ENCODE measurements at regions not wholly inside any gene's neighbourhood (a gene's known extent, or its start where the extent isn't known, plus 50 kb on each side); places are given as distances from the start of the nearest gene placed in this dataset.
"Not testable (repeated sequence)": the region's sequence is repeated elsewhere in the genome, so short reads cannot be mapped to it uniquely, and the experiment has no call there.

DNA sequence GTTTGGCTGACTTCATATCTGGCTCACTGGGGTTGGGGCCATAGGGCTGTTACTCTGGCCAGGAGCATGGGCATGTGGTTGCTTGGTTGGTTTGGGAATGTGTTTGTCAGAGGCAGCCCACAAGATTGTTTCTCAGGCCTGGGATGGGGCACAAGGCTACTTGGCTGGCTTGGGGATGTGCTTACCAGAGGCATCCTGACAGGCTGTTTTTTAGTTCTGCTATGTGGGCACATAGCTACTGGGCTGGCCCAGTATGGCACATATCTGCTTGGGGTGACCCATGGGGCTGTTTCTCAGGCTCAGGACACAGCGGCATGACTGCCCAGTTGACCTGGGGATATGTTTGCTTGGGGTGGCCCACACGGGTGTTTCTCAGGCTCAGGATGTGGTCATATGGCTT lies 94.6 kb upstream of the PGR start:
- Mint-ChIP-seq H3K9me3 (peaks cover 49% of the 10 kb centered on the region), H3K4me1 (ENCODE audit: low read depth) (no peaks in the 10 kb centered on the region), H3K27me3 (ENCODE audit: low read depth) (no peaks in the 10 kb centered on the region)

DNA sequence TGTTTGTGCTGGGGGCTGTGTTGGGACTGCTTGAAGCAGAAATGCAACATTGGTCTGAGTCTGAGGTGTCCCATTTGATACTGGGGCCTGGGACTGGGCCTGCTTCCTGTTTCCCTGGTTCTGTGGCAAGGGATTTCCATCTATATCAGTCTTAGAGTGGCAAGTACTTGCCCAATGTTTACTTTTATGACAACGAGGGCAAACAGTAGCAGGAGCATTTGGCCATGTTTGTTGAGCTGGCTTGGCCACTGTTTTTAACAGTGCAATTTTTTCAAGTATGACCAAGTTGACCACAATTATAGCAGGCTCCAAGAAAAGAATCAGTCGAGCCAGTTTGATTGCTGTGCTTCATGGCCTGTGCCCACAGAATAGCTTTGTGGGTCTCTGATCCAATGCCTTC lies 88.5 kb upstream of the PGR start:
- H3K36me3 Mint-ChIP-seq (ENCODE audit: low read depth); DNase-seq (ENCODE audit: low spot score); H3K27ac Mint-ChIP-seq; H3K4me3 Mint-ChIP-seq; H3K4me1 Mint-ChIP-seq (ENCODE audit: low read depth); H3K27me3 Mint-ChIP-seq (ENCODE audit: low read depth): not testable (repeated sequence)
- peaks cover 37% of the 10 kb centered on the region for H3K9me3 Mint-ChIP-seq

More for the DNA sequence above, 94.6 kb upstream of the PGR start:
- no peak overlapping the region for H3K27ac Mint-ChIP-seq
- no peak for DNase-seq (ENCODE audit: low spot score)
- H3K36me3 Mint-ChIP-seq (ENCODE audit: low read depth) = no peaks in the 10 kb centered on the region
- H3K4me3 Mint-ChIP-seq = no peak overlapping the region

DNA sequence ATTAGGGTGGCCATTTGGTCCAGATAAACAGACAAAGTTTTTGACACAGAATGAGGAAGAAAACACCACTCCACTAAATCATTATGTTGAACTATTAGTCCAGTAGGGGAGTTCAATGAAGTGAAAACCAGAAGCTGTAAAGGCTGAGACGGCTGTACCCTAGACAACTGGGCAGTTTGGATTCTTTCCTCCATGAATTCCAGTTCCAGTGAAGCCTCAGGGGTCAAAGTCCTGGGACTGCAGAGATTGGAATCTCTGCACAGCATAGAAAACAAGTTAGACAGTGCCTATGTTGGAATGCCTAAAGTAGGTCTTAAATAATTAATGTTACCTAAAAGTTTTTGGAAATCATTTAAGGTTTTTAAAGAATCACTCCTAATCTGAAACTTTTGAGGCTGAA lies 86.5 kb upstream of the PGR start:
- H3K27me3 Mint-ChIP-seq (ENCODE audit: low read depth); DNase-seq (ENCODE audit: low spot score); H3K36me3 Mint-ChIP-seq (ENCODE audit: low read depth); H3K4me3 Mint-ChIP-seq; H3K4me1 Mint-ChIP-seq (ENCODE audit: low read depth); H3K27ac Mint-ChIP-seq: not testable (repeated sequence)
- H3K9me3 Mint-ChIP-seq = peaks cover 41% of the 10 kb centered on the region

DNA sequence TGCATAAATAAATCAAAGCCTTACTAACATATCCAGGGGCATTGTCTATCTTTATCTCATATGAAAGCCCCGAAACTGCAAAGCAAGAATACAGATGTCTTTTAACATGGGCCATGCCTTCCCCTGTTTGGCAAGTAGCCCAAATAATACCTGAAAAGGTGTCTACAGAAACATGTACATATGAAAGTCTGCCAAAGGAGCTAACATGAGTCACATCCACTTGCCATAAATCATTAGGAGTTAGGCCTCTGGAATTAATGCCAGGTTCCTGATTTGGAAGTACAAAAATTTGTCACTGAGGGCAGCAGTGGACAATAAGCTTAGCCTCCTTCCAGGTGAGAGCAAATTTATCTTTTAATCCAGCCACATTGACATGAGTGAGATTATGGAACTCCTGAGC lies 85.5 kb upstream of the PGR start:
- H3K4me3 Mint-ChIP-seq = no peak overlapping the region
- no peaks in the 10 kb centered on the region for H3K4me1 Mint-ChIP-seq (ENCODE audit: low read depth)
- H3K27me3 Mint-ChIP-seq (ENCODE audit: low read depth) = no peaks in the 10 kb centered on the region
- peaks cover 1% of the 10 kb centered on the region for H3K36me3 Mint-ChIP-seq (ENCODE audit: low read depth)
- H3K9me3 Mint-ChIP-seq = peaks cover 45% of the 10 kb centered on the region
- DNase-seq (ENCODE audit: low spot score) = no peak
- no peak overlapping the region for H3K27ac Mint-ChIP-seq

DNA sequence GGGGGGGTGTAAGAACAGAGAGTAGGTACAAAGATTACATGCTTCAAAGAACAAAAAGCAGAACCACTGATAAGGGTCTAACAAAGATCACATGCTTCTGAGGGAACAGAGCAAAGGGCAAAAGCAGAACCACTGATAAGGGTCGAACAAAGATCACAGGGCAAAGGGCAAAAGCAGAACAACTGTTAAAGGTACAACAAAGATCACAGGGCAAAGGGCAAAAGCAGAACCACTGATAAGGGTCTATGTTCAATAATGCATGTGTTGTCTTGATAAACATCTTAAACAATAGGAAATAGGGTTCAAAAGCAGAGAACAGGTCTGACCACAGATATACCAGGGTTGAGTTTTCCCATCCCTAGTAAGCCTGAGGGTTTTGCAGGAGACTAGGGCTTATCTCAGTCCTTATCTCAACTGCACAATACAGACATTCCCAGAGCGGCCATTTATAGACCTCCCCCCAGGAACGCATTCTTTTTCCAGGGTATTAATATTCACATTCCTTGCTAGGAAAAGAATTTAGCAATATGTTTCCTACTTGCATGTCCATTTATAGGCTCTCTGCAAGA lies 81.9 kb upstream of the PGR start:
- Mint-ChIP-seq H3K27ac (no peak overlapping the region), H3K4me3 (no peak overlapping the region), H3K9me3 (peaks cover 55% of the 10 kb centered on the region), H3K4me1 (ENCODE audit: low read depth) (no peaks in the 10 kb centered on the region), H3K27me3 (ENCODE audit: low read depth) (no peaks in the 10 kb centered on the region), H3K36me3 (ENCODE audit: low read depth) (no peaks in the 10 kb centered on the region)
- no peak for DNase-seq (ENCODE audit: low spot score)

DNA sequence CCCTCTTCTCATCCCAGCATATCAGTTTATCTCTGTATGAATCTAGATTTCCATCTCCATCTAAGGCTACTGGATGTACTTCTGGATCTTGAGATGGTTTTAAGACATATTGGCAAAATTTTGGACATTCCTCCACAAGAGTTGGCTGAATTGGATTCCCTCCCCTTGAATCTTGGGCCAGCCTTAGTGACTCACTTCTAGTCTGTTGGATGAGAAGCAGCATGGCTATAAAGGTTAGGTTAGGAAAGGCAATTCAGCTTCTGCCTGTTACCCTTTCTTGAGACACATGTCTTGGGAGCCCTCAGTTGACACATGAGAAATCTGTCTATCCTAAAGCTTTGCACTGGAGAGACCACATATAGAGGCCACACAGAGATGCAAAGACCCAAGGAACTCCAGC lies 73.0 kb upstream of the PGR start:
- H3K27ac Mint-ChIP-seq = no peak overlapping the region
- peaks cover 13% of the 10 kb centered on the region for H3K9me3 Mint-ChIP-seq
- H3K4me3 Mint-ChIP-seq = no peak overlapping the region
- H3K4me1 Mint-ChIP-seq (ENCODE audit: low read depth) = no peaks in the 10 kb centered on the region
- no peaks in the 10 kb centered on the region for H3K27me3 Mint-ChIP-seq (ENCODE audit: low read depth)
- H3K36me3 Mint-ChIP-seq (ENCODE audit: low read depth) = no peaks in the 10 kb centered on the region
- no peak for DNase-seq (ENCODE audit: low spot score)

DNA sequence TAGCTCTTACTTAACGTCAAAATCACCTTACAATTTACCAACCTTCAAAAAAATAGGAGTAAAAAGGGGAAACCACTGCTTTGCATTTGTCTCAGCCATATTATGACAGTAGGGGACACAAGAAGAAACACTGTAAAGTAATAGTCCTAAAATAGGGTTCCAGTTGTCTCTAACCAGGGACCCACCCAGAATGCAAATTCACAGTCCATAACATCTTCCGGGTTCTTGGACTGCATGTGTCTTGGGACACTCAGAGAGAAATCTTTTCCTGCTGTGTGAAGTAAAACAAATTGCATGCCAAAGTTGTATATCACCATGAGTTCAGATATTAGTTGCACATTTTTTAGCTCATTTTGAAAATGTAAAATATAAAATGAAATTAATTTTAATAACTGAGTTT lies 69.8 kb upstream of the PGR start:
- H3K36me3 Mint-ChIP-seq (ENCODE audit: low read depth) = no peaks in the 10 kb centered on the region
- no peak for DNase-seq (ENCODE audit: low spot score)
- H3K27ac Mint-ChIP-seq = no peak overlapping the region
- H3K9me3 Mint-ChIP-seq = no peaks in the 10 kb centered on the region
- H3K4me1 Mint-ChIP-seq (ENCODE audit: low read depth) = no peaks in the 10 kb centered on the region
- no peaks in the 10 kb centered on the region for H3K27me3 Mint-ChIP-seq (ENCODE audit: low read depth)
- H3K4me3 Mint-ChIP-seq = no peak overlapping the region

DNA sequence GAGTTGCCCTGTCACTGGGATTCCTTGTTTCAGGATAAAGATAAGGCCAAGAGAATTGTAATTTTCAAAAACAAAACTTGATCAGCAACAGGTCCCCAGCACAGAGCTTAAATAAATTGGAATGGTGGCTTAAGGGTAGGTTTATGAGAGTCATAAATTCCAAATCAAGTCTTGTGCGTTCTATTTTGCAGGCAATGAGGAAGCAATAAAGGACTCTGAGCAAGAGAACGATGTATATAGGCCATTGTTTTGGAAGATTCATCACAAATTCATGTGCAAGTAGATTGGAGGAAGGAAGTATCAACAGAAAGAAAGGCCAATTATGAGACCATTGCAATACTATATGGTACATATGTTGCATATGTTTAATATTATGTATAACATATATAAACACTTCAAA lies 65.7 kb upstream of the PGR start:
- H3K9me3 Mint-ChIP-seq = no peaks in the 10 kb centered on the region
- DNase-seq (ENCODE audit: low spot score) = no peak
- no peak overlapping the region for H3K27ac Mint-ChIP-seq
- H3K4me1 Mint-ChIP-seq (ENCODE audit: low read depth) = no peaks in the 10 kb centered on the region
- H3K27me3 Mint-ChIP-seq (ENCODE audit: low read depth) = no peaks in the 10 kb centered on the region
- no peak overlapping the region for H3K4me3 Mint-ChIP-seq
- H3K36me3 Mint-ChIP-seq (ENCODE audit: low read depth) = no peaks in the 10 kb centered on the region

DNA sequence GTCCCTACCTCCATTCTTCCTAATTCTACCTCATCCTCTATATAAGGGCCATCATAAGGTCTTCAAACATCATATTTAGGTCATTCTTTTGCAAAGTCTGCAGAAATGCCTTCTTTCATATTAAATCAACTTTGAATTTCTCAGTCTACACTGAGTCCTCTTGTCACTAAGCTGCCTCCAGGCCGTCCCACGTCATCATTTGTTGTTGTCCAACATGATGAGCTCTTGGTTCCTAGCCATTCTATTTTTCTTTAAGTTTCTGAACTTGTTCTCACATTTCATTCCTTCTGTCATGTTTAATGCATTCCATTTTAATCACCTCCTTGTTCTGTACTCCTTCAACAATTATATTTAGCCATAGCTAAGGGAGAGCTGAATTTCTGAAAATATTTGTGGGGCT lies 59.2 kb upstream of the PGR start:
- H3K27ac Mint-ChIP-seq = no peak overlapping the region
- H3K36me3 Mint-ChIP-seq (ENCODE audit: low read depth) = no peaks in the 10 kb centered on the region
- DNase-seq (ENCODE audit: low spot score) = no peak
- no peaks in the 10 kb centered on the region for H3K27me3 Mint-ChIP-seq (ENCODE audit: low read depth)
- H3K4me3 Mint-ChIP-seq = no peak overlapping the region
- no peaks in the 10 kb centered on the region for H3K9me3 Mint-ChIP-seq
- no peaks in the 10 kb centered on the region for H3K4me1 Mint-ChIP-seq (ENCODE audit: low read depth)

DNA sequence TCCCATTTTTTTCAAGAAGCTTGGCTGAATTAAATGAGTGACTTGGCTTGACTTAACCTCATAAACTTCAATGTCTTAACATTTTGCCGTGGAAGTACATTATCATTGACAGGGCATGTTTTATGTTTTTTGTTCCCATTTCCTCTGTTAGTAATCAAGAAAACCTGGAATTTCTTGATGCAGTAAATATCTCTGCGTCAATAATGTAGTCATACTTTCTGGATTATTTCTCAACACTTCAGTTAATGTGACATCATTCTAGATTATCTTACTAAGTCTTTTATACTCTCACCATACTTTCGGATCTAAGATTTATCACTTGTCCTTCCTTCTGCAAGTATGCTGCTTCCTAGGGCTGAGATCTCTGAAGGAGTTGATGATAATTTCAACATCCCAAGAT lies 58.6 kb upstream of the PGR start:
- H3K27me3 Mint-ChIP-seq (ENCODE audit: low read depth) = no peaks in the 10 kb centered on the region
- no peaks in the 10 kb centered on the region for H3K4me1 Mint-ChIP-seq (ENCODE audit: low read depth)
- H3K27ac Mint-ChIP-seq = no peak overlapping the region
- no peaks in the 10 kb centered on the region for H3K9me3 Mint-ChIP-seq
- H3K36me3 Mint-ChIP-seq (ENCODE audit: low read depth) = no peaks in the 10 kb centered on the region
- no peak overlapping the region for H3K4me3 Mint-ChIP-seq
- no peak for DNase-seq (ENCODE audit: low spot score)

DNA sequence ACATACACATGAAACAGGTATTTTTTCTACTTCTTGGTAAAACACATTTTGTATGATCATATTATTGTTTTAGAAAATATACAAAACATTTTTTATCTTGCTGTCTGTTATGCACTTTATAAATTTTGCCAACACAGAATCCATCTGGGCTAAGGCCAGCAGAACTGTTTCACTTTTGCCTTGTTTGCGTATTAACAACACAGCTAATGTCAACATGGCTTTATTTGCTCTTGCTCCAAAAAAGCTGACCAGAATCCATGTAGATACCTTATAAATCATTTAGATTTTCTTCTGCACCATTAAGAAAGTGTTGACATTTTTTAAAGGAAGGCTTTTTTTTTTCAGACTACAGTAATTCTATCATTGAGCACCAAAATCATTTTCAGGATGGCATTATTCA lies 58.1 kb upstream of the PGR start:
- Mint-ChIP-seq H3K27me3 (ENCODE audit: low read depth) (no peaks in the 10 kb centered on the region), H3K36me3 (ENCODE audit: low read depth) (no peaks in the 10 kb centered on the region), H3K4me1 (ENCODE audit: low read depth) (no peaks in the 10 kb centered on the region), H3K27ac (no peak overlapping the region), H3K9me3 (no peaks in the 10 kb centered on the region), H3K4me3 (no peak overlapping the region)
- DNase-seq (ENCODE audit: low spot score) = no peak

DNA sequence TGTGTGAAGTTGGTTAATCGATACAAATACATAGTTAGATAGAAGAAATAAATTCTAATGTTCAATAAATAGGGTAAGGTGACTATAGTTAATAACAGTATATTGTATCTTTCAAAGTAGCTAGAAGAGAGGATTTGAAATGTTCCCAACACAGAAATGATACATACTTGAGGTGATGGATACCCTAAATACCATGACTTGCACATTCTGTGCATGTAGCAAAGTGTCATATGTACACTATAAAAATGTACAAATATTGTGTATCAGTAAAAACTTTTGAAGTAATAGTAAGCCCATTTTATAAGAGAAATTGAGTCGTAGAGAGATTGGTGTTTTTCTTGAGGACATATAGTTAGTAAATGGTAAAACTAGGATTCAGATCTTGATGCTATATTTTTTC lies 56.4 kb upstream of the PGR start:
- no peaks in the 10 kb centered on the region for H3K36me3 Mint-ChIP-seq (ENCODE audit: low read depth)
- H3K9me3 Mint-ChIP-seq = no peaks in the 10 kb centered on the region
- H3K27me3 Mint-ChIP-seq (ENCODE audit: low read depth) = no peaks in the 10 kb centered on the region
- H3K27ac Mint-ChIP-seq = no peak overlapping the region
- DNase-seq (ENCODE audit: low spot score) = no peak
- no peak overlapping the region for H3K4me3 Mint-ChIP-seq
- no peaks in the 10 kb centered on the region for H3K4me1 Mint-ChIP-seq (ENCODE audit: low read depth)

DNA sequence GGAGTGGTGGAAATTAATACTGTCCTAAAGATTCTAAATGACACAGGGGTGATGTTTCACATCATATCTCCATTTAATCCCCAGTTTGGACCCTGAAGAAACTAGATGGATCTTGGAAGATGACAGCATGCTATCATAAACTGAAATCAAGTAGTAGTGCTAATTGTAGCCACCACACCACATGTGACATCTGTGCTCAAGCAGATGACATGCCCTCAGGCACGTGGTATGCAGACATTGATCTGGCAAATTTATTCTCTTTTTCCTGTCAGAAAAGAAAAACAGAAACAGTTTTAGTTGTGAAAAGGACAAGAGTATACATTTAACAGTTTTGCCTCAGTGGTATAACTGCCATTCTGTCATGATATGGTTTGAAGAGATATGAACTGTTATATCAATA lies 52.9 kb upstream of the PGR start:
- Mint-ChIP-seq H3K9me3 (peaks cover 4% of the 10 kb centered on the region), H3K4me1 (ENCODE audit: low read depth) (no peaks in the 10 kb centered on the region), H3K4me3 (no peak overlapping the region), H3K36me3 (ENCODE audit: low read depth) (no peaks in the 10 kb centered on the region), H3K27ac (no peak overlapping the region), H3K27me3 (ENCODE audit: low read depth) (no peaks in the 10 kb centered on the region)
- DNase-seq (ENCODE audit: low spot score) = no peak

DNA sequence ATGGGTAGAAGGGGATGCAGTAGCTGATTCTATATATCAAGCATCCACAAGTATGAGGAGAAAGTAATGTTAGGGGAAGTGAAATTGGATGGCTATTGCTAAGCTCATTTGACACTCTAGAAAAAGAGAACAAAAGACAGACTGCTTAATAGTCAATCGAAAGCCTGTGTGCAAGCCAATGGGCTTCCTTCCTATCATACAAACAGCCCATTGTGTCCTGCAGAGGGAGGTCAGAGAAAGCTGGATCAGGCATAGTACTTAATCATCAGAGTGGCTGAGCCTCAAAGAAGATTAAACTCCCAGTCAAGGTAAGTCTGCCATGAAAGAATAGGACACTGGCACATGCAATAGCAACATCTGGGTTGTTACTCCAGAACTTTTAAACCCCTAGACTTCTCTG lies 50.9 kb upstream of the PGR start:
- DNase-seq (ENCODE audit: low spot score) = no peak

More for the DNA sequence above, 50.9 kb upstream of the PGR start:
- Mint-ChIP-seq H3K4me3 (no peak overlapping the region), H3K27me3 (ENCODE audit: low read depth) (no peaks in the 10 kb centered on the region), H3K27ac (no peak overlapping the region), H3K4me1 (ENCODE audit: low read depth) (no peaks in the 10 kb centered on the region), H3K9me3 (peaks cover 4% of the 10 kb centered on the region), H3K36me3 (ENCODE audit: low read depth) (no peaks in the 10 kb centered on the region)
